Upper lobe of left lung (tissue), 4 donors: ENCODE measurements at regions not wholly inside any gene's neighbourhood (a gene's known extent, or its start where the extent isn't known, plus 50 kb on each side); places are given as distances from the start of the nearest gene placed in this dataset.

ENCODE experiments used
- CTCF ChIP-seq, 6 experiments: fragments of 450-650 bp in 4 of 6; fragments of 200-600 bp in 2 of 6; sonication (generic) in 2 of 6; IDR thresholded peaks; one replicate each; pipeline ENCODE4 v1.5.1; 2016 to 2019; ENCODE audit warnings: antibody characterized with exemption in 6 of 6
- EP300 ChIP-seq, 4 donors: sonication (generic); formaldehyde crosslinking; IDR thresholded peaks; one replicate each; pipeline ENCODE4 v1.5.1; 2017; ENCODE audit warnings: antibody characterized with exemption in 4 of 4, control low read depth in 2 of 4

DNA sequence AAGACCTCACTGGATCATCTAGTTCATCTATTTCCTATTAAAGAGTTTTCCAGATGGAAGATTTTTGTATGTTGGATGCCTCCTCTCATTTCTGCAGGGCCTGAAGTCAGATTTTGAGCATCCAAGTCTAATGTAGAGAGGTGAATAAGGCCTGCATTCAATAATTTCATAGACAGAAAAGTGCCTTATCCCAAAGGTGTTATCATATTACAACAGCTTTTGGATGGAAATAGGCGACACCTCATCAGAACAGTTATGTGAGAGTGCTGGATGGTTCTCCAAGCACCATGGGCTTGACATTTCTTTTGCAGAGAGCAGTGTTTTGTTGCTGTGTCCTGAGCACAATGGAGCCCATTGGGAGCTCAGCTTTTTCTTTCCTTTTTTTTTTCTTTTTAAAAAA, 162.4 kb upstream of the MEOX2 start:
- TF ChIP-seq EP300 (IDR thresholded peaks at IDR 0.05) (no peak), CTCF (IDR thresholded peaks at IDR 0.05) (no peak)
